H1 (cell line): ENCODE measurements at regions not wholly inside any gene's neighbourhood (a gene's known extent, or its start where the extent isn't known, plus 50 kb on each side); places are given as distances from the start of the nearest gene placed in this dataset.

Source experiments
- JUND ChIP-seq: IDR thresholded peaks from 2 replicates; pipeline ENCODE4 v1.6.1; 2011; ENCODE audit warnings: mild to moderate bottlenecking, improper control_type of control experiment, low read length
- POLR2AphosphoS5 ChIP-seq: IDR thresholded peaks from 2 replicates; pipeline ENCODE4 v1.6.1; 2011; ENCODE audit warnings: low read depth, low read length
- POU5F1 ChIP-seq: IDR thresholded peaks from 2 replicates; pipeline ENCODE4 v1.6.1; 2011; ENCODE audit warnings: low read depth, mild to moderate bottlenecking, low read length, moderate library complexity
- RXRA ChIP-seq: IDR thresholded peaks from 2 replicates; pipeline ENCODE4 v1.6.1; 2011; ENCODE audit warnings: low read depth, mild to moderate bottlenecking, low read length, moderate library complexity; ENCODE audit not compliant: insufficient read depth
- SP2 ChIP-seq: IDR thresholded peaks from 2 replicates; pipeline ENCODE4 v1.6.1; 2012; ENCODE audit warnings: mild to moderate bottlenecking, low read length, inconsistent platforms
- SRF ChIP-seq: IDR thresholded peaks from 2 replicates; pipeline ENCODE4 v1.6.1; 2011; ENCODE audit warnings: mild to moderate bottlenecking, low read depth, low read length, moderate library complexity
- ZNF274 ChIP-seq: IDR thresholded peaks from 2 replicates; pipeline ENCODE4 v1.7.0; 2012; ENCODE audit warnings: low read length, borderline replicate concordance; ENCODE audit errors: extremely low read depth
- TF ChIP-seq, protein P1 (sequence below): IDR thresholded peaks from 2 replicates; pipeline ENCODE4 v1.6.1; 2012; ENCODE audit warnings: inconsistent platforms

DNA sequence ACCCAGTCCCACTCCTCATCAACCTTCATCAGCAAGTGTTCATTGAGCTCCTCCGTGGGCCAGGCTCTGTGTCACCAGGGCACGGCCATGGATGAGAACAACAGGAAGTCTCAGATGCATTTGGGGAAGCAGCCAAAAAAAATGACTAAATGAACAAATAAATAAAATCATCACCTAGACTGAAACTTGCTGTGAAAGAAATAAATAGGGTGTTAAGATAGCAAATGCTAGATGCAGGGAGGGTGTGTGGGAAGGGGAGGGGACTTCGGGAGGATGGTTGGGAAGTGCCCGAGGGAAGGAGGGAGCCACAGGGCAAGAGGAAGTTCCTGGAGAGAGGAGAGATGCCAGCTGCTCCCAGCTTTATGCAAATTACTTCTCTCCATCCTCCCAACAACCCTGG, 696.7 kb downstream of the PTPRU start (continued):
- TF ChIP-seq POU5F1 (no peak), JUND (no peak), RXRA (no peak), SRF (no peak), SP2 (no peak), POLR2AphosphoS5 (no peak), ZNF274 (no peak)
- TF ChIP-seq, protein P1, sequence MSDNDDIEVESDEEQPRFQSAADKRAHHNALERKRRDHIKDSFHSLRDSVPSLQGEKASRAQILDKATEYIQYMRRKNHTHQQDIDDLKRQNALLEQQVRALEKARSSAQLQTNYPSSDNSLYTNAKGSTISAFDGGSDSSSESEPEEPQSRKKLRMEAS = no peak
